ENCODE measurements at regions not wholly inside any gene's neighbourhood (a gene's known extent, or its start where the extent isn't known, plus 50 kb on each side); places are given as distances from the start of the nearest gene placed in this dataset.

DNA sequence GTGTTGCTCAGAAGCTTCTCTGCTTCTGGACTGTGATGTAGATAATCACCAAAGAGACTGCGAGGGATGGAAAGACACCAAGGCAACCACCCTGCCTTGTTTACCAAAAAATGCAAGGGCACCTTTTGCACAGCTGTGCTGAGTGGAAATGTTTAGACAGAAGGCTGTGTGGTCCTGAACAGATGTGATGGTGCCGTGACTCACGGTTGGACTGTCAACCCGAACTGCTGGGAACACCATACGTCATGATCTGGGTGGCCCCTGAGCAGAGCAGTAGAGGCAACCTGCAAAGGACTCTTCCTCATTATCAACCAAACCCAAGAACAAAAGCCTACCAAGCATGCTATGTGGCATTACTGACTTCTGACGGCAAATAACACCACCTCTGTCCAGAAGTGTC lies 61.3 kb upstream of the LPP start:
- Histone ChIP-seq H3K36me3 (ENCODE audit: insufficient read depth) (no peaks in the 10 kb centered on the region), H4K20me1 (ENCODE audit: insufficient read depth) (no peaks in the 10 kb centered on the region), H3K4me1 (ENCODE audit: low read depth, poor library complexity, severe bottlenecking) (no peaks in the 10 kb centered on the region), H2AFZ (ENCODE audit: low read depth) (no peak overlapping the region), H3K9ac (no peak overlapping the region), H3K4me2 (no peak overlapping the region), H3K4me3 (IDR thresholded peaks at IDR 0.05; ENCODE audit: insufficient read depth, low read depth, low read length) (no peak overlapping the region), H3K79me2 (ENCODE audit: insufficient read depth, low read depth) (no peaks in the 10 kb centered on the region), H3K27me3 (ENCODE audit: insufficient read depth, low read depth) (no peaks in the 10 kb centered on the region), H3K27ac (no peak overlapping the region)
- TF ChIP-seq, protein P1, sequence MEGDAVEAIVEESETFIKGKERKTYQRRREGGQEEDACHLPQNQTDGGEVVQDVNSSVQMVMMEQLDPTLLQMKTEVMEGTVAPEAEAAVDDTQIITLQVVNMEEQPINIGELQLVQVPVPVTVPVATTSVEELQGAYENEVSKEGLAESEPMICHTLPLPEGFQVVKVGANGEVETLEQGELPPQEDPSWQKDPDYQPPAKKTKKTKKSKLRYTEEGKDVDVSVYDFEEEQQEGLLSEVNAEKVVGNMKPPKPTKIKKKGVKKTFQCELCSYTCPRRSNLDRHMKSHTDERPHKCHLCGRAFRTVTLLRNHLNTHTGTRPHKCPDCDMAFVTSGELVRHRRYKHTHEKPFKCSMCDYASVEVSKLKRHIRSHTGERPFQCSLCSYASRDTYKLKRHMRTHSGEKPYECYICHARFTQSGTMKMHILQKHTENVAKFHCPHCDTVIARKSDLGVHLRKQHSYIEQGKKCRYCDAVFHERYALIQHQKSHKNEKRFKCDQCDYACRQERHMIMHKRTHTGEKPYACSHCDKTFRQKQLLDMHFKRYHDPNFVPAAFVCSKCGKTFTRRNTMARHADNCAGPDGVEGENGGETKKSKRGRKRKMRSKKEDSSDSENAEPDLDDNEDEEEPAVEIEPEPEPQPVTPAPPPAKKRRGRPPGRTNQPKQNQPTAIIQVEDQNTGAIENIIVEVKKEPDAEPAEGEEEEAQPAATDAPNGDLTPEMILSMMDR (conservative IDR thresholded peaks at IDR 0.05; ENCODE audit: low read depth, low read length), result no peak

DNA sequence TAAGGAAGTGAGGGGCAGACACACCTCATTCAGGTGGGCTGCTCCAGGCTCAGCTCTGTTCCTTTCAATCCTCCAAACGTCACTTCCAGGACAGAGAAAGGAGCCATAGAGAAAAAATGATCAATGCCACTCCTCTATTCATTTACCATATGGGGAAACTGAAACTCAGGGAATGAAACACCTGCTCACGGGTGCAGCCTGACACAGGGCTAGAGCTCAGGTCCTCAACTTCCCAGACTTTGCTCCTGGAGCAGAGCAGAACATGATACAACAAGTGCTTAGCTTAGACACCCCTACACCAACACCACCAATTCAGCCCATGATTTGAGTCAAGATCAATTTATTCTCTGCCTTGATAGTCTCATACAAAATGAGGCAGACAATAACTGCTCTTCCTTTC lies 58.5 kb upstream of the LPP start:
- Histone ChIP-seq H3K36me3 (ENCODE audit: insufficient read depth) (no peaks in the 10 kb centered on the region), H3K4me3 (IDR thresholded peaks at IDR 0.05; ENCODE audit: insufficient read depth, low read depth, low read length) (no peak overlapping the region), H2AFZ (ENCODE audit: low read depth) (no peak overlapping the region), H3K79me2 (ENCODE audit: insufficient read depth, low read depth) (no peaks in the 10 kb centered on the region), H3K4me2 (no peak overlapping the region), H3K27ac (no peak overlapping the region), H3K9ac (no peak overlapping the region), H3K27me3 (ENCODE audit: insufficient read depth, low read depth) (no peaks in the 10 kb centered on the region), H4K20me1 (ENCODE audit: insufficient read depth) (no peaks in the 10 kb centered on the region), H3K4me1 (ENCODE audit: low read depth, poor library complexity, severe bottlenecking) (no peaks in the 10 kb centered on the region)
- TF ChIP-seq, protein P1 (conservative IDR thresholded peaks at IDR 0.05; ENCODE audit: low read depth, low read length), result no peak

DNA sequence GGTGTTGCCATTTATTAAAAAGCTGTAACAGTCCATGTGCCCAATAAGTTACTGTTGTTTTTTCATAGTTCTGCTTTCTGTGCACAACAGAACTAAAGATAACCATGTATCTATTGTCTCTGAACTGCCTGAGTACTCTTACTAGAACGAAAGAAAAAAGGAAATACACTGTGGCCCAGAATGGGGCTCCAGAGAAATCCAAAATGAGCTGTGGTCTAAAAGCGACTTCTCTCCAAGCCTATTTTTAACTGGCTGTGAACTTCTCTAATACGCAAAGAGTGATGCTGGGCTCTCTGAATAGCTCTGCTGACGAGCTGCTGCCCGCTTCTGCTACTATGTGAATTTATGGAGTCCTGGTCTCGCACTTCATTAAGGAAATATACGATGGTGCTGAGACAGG lies 56.2 kb upstream of the LPP start:
- Histone ChIP-seq H3K27ac (no peak overlapping the region), H3K4me1 (ENCODE audit: low read depth, poor library complexity, severe bottlenecking) (no peaks in the 10 kb centered on the region), H3K36me3 (ENCODE audit: insufficient read depth) (no peaks in the 10 kb centered on the region), H2AFZ (ENCODE audit: low read depth) (no peak overlapping the region), H3K79me2 (ENCODE audit: insufficient read depth, low read depth) (no peaks in the 10 kb centered on the region), H3K4me3 (IDR thresholded peaks at IDR 0.05; ENCODE audit: insufficient read depth, low read depth, low read length) (no peak overlapping the region), H4K20me1 (ENCODE audit: insufficient read depth) (no peaks in the 10 kb centered on the region), H3K27me3 (ENCODE audit: insufficient read depth, low read depth) (no peaks in the 10 kb centered on the region), H3K4me2 (no peak overlapping the region), H3K9ac (no peak overlapping the region)
- TF ChIP-seq, protein P1 (conservative IDR thresholded peaks at IDR 0.05; ENCODE audit: low read depth, low read length), result no peak

DNA sequence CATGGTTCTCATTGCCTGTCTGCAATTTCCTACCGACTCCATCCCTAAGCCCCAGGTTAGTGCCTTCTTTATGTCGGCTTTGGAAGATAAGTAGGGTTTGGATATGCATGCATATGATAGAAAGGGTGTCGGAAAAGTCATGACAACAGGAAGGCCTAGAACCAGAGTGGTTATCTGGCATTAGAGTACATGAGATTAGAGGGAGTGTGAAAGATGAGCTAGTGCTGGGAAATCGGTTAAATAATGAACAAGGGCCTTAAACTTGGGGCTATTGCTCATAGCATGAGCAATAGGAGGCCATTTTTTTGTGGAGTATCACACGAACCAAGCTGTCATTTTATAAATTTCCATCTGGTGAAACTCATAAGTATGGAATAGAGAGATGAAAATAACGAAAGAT lies 54.0 kb upstream of the LPP start:
- TF ChIP-seq, protein P1 (conservative IDR thresholded peaks at IDR 0.05; ENCODE audit: low read depth, low read length), result no peak
- no peaks in the 10 kb centered on the region for H3K27me3 ChIP-seq (ENCODE audit: insufficient read depth, low read depth)
- no peak overlapping the region for H2AFZ ChIP-seq (ENCODE audit: low read depth)
- no peak overlapping the region for H3K4me2 ChIP-seq
- no peak overlapping the region for H3K4me3 ChIP-seq (IDR thresholded peaks at IDR 0.05; ENCODE audit: insufficient read depth, low read depth, low read length)
- no peaks in the 10 kb centered on the region for H3K36me3 ChIP-seq (ENCODE audit: insufficient read depth)
- no peaks in the 10 kb centered on the region for H4K20me1 ChIP-seq (ENCODE audit: insufficient read depth)
- no peak overlapping the region for H3K27ac ChIP-seq
- H3K4me1 ChIP-seq (ENCODE audit: low read depth, poor library complexity, severe bottlenecking), result no peaks in the 10 kb centered on the region
- no peaks in the 10 kb centered on the region for H3K79me2 ChIP-seq (ENCODE audit: insufficient read depth, low read depth)
- no peak overlapping the region for H3K9ac ChIP-seq
